Activated CD4-positive, alpha-beta T cell treated with anti-CD3 and anti-CD28 coated beads for 36 hours (primary cell): ENCODE measurements at regions not wholly inside any gene's neighbourhood (a gene's known extent, or its start where the extent isn't known, plus 50 kb on each side); places are given as distances from the start of the nearest gene placed in this dataset.

Experiments
- ATAC-seq: fragments of 200-7000 bp; cut with Tn5 transposase; one replicate; pipeline ENCODE4 v1.10.0; 2021; ENCODE audit warnings: mild to moderate bottlenecking, moderate library complexity
- CTCF ChIA-PET: fragments of 350-600 bp; sonication (Branson Sonifier 250); formaldehyde crosslinking; loops from one replicate; lab custom pipeline; 2021; ENCODE audit warnings: antibody characterized with exemption; lab: Charles Lee
- POLR2A ChIA-PET: fragments of 350-600 bp; sonication (Branson Sonifier 250); formaldehyde crosslinking; loops from one replicate; lab custom pipeline; 2021; ENCODE audit warnings: antibody characterized with exemption, inconsistent platforms; lab: Charles Lee
- DNase-seq: peaks from one replicate; pipeline ENCODE4 v3.0.0-alpha.2; 2020
- H3K27ac Mint-ChIP-seq: one replicate; pipeline ENCODE4 v1.8.0; 2021; ENCODE audit warnings: mixed read lengths
- H3K27me3 Mint-ChIP-seq: one replicate; pipeline ENCODE4 v1.8.0; 2021; ENCODE audit warnings: mixed read lengths
- H3K36me3 Mint-ChIP-seq: one replicate; pipeline ENCODE4 v1.8.0; 2021; ENCODE audit warnings: low read depth, mixed read lengths
- H3K4me1 Mint-ChIP-seq: one replicate; pipeline ENCODE4 v1.8.0; 2021; ENCODE audit warnings: mixed read lengths
- H3K4me3 Mint-ChIP-seq: one replicate; pipeline ENCODE4 v1.8.0; 2021; ENCODE audit warnings: mild to moderate bottlenecking, moderate library complexity, mixed read lengths
- H3K9me3 Mint-ChIP-seq: one replicate; pipeline ENCODE4 v1.8.0; 2021; ENCODE audit warnings: low read depth, mixed read lengths
- intact Hi-C, 2 experiments: fragments of 100-400 bp; cut with DNase I in 1 of 2; cut with micrococcal nuclease in 1 of 2; formaldehyde crosslinking; loops; one replicate each; pipeline versions ENCODE4 v1.14.2 to v1.15.1; 2022 to 2024; cut with DNase I, micrococcal nuclease

DNA sequence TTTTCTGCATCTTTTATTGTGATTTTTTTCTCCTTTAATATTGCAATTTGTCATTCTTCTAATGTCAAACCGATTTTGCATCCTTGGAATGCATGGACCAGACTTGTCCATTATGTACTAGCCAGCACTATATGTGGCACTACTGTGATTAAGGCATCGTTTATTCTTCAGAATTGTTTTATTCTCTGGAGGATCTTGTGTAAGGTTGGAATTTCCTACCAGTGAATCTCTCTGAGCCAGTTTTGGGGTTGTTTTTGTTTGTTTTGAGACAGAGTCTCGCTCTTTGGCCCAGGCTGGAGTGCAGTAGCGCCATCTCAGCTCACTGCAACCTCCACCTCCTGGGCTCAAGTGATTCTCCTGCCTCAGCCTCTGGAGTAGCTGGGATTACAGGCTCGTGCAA is 58.5 kb downstream of the IGLL5 start:
- ATAC-seq, result no peak
- POLR2A ChIA-PET, result no interaction called here

GRCh38 chr22:22948651-22949571 is 61.3 kb downstream of the IGLL5 start:
- CTCF ChIA-PET, result interaction anchor here (0.8 to 1.8 kb wide), 2 partner anchors 9 to 118 kb away, joined by 3 to 10 read pairs; no protein-coding TSS in a partner anchor
- Mint-ChIP-seq H3K4me1 (no peaks in the 10 kb centered on the region), H3K9me3 (no peaks in the 10 kb centered on the region), H3K36me3 (no peaks in the 10 kb centered on the region), H3K4me3 (no peak overlapping the region), H3K27ac (no peak overlapping the region), H3K27me3 (peaks cover 13% of the 10 kb centered on the region)
- intact Hi-C loops, result no loop called here
- DNase-seq (no peak), ATAC-seq (no peak)
- POLR2A ChIA-PET, result no interaction called here

More for the DNA sequence above, 58.5 kb downstream of the IGLL5 start:
- DNase-seq, result no peak
- H3K27me3 Mint-ChIP-seq, result no peaks in the 10 kb centered on the region
- CTCF ChIA-PET, result interaction anchor here (0.6 to 1.5 kb wide), 2 partner anchors 9 to 14 kb away, joined by 3 read pairs; no protein-coding TSS in a partner anchor
- H3K36me3 Mint-ChIP-seq, result no peaks in the 10 kb centered on the region
- H3K4me1 Mint-ChIP-seq, result peaks cover 2% of the 10 kb centered on the region
- no peak overlapping the region for H3K4me3 Mint-ChIP-seq
- intact Hi-C loops, result no loop called here
- H3K9me3 Mint-ChIP-seq, result no peaks in the 10 kb centered on the region
- no peak overlapping the region for H3K27ac Mint-ChIP-seq

GRCh38 chr22:22949953-22950352 is 62.3 kb downstream of the IGLL5 start:
- peaks cover 18% of the 10 kb centered on the region for H3K27me3 Mint-ChIP-seq
- intact Hi-C loops, result loop anchor here (10.0 kb wide), 2 partner anchors 335 to 485 kb away; no protein-coding TSS in a partner anchor

DNA sequence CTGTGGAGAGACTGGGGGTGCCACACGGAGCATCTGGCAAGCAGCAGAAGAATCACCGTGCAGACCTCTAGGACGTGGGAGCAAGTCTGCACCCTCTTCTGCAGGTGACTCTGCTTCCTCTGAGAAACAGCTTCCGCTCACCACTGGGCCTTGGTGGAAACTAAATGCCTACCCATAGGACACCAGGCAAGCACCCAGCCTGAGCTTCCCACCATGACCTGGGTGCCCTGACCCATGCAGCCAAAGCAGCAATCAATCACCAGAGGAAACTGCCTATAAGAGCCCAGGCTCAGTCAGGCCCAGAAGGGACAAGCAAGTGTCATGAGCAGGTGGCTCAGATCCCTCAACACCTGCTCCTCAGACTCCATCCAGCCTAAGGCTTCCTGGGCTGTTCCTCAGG is 63.4 kb downstream of the IGLL5 start:
- H3K27me3 Mint-ChIP-seq, result peaks cover 23% of the 10 kb centered on the region
- DNase-seq, result no peak
- ATAC-seq, result no peak
- no peaks in the 10 kb centered on the region for H3K36me3 Mint-ChIP-seq
- ChIA-PET POLR2A (no interaction called here), CTCF (interaction anchor here (0.6 to 1.5 kb wide), 4 partner anchors 10 to 198 kb away, joined by 3 to 5 read pairs (median 4); no protein-coding TSS in a partner anchor)
- no peaks in the 10 kb centered on the region for H3K9me3 Mint-ChIP-seq
- peaks cover 3% of the 10 kb centered on the region for H3K4me1 Mint-ChIP-seq
- no peak overlapping the region for H3K27ac Mint-ChIP-seq
- intact Hi-C loops, result loop anchor here (10.0 kb wide), 2 partner anchors 334 to 486 kb away; no protein-coding TSS in a partner anchor
- H3K4me3 Mint-ChIP-seq, result no peak overlapping the region

More at GRCh38 chr22:22949953-22950352, 62.3 kb downstream of the IGLL5 start:
- DNase-seq (no peak), ATAC-seq (no peak)
- Mint-ChIP-seq H3K27ac (no peak overlapping the region), H3K4me1 (peaks cover 3% of the 10 kb centered on the region), H3K4me3 (no peak overlapping the region), H3K9me3 (no peaks in the 10 kb centered on the region), H3K36me3 (no peaks in the 10 kb centered on the region)
- POLR2A ChIA-PET, result no interaction called here
- CTCF ChIA-PET, result no interaction called here

DNA sequence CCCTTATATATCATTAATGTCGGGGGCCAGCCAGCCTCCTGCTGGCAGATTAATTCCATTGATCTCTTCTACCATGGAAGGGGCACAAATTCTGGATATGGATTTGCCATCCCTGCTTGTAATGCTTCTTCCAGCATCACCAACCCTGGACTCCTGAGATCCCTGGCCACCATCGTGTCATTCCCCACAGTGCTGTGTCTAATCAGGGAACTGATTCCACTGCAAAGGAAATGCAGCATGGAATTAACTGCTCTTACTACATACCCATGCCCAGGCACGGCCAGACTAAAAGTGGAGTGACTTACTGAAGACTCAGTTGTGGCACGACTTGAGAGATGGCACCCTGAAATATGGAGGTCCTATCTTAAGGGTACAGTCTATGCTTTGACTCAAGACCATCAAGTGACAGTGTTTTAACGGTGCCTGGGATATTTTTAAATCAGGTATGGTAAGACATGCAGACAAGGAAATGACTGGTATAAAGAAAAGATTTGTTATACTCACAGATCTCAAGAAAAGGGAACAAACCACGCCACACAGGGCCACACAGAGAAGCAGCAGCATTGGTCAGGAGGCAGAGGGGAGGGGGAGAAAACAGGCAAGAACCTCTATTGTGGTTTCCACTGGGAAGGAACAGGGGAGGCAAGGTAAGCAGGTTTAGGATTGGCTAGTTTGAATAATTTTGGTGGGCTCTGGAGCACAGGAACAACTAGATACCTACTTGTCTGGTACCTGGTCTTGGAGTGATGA is 65.1 kb downstream of the IGLL5 start:
- ChIA-PET POLR2A (no interaction called here), CTCF (no interaction called here)
- DNase-seq (no peak), ATAC-seq (no peak)
- Mint-ChIP-seq H3K36me3 (no peaks in the 10 kb centered on the region), H3K27me3 (peaks cover 26% of the 10 kb centered on the region), H3K27ac (no peak overlapping the region), H3K9me3 (no peaks in the 10 kb centered on the region), H3K4me1 (peaks cover 3% of the 10 kb centered on the region), H3K4me3 (no peak overlapping the region)
- intact Hi-C loops, result loop anchor here (10.0 kb wide), 2 partner anchors 332 to 488 kb away; no protein-coding TSS in a partner anchor

GRCh38 chr22:22953791-22954190 is 66.2 kb downstream of the IGLL5 start:
- H3K27me3 Mint-ChIP-seq, result peaks cover 32% of the 10 kb centered on the region

GRCh38 chr22:22954656-22955055 is 67.0 kb downstream of the IGLL5 start:
- DNase-seq, result peak; percentile 74
- peaks cover 3% of the 10 kb centered on the region for H3K4me1 Mint-ChIP-seq
- CTCF ChIA-PET, result interaction anchor here (0.7 to 8.3 kb wide), 30 partner anchors 12 to 757 kb away, joined by 3 to 118 read pairs (median 4); no protein-coding TSS in a partner anchor
- H3K36me3 Mint-ChIP-seq, result no peaks in the 10 kb centered on the region
- POLR2A ChIA-PET, result interaction anchor here (0.6 kb wide), 1 partner anchor 76 kb away, joined by 3 read pairs; no protein-coding TSS in a partner anchor
- intact Hi-C loops, result loop anchor here (5.0 to 10.0 kb wide), 3 partner anchors 330 to 490 kb away; no protein-coding TSS in a partner anchor
- H3K4me3 Mint-ChIP-seq, result no peak overlapping the region
- no peak for ATAC-seq
- no peaks in the 10 kb centered on the region for H3K9me3 Mint-ChIP-seq
- H3K27me3 Mint-ChIP-seq, result peaks cover 32% of the 10 kb centered on the region
- no peak overlapping the region for H3K27ac Mint-ChIP-seq

More at GRCh38 chr22:22953791-22954190, 66.2 kb downstream of the IGLL5 start:
- intact Hi-C loops, result loop anchor here (10.0 kb wide), 2 partner anchors 331 to 489 kb away; no protein-coding TSS in a partner anchor
- Mint-ChIP-seq H3K4me3 (no peak overlapping the region), H3K27ac (no peak overlapping the region), H3K36me3 (no peaks in the 10 kb centered on the region), H3K4me1 (peaks cover 3% of the 10 kb centered on the region), H3K9me3 (no peaks in the 10 kb centered on the region)
- DNase-seq (no peak), ATAC-seq (no peak)
- ChIA-PET POLR2A (no interaction called here), CTCF (interaction anchor here (0.9 to 8.3 kb wide), 13 partner anchors 15 to 366 kb away, joined by 3 to 118 read pairs (median 11); no protein-coding TSS in a partner anchor)

- POLR2A ChIA-PET, result interaction anchor here (0.6 to 0.7 kb wide), 2 partner anchors 77 to 103 kb away, joined by 3 to 5 read pairs; no protein-coding TSS in a partner anchor
- ATAC-seq, result no peak
Measured at GRCh38 chr22:22955276-22955798, 67.7 kb downstream of the IGLL5 start.

DNA sequence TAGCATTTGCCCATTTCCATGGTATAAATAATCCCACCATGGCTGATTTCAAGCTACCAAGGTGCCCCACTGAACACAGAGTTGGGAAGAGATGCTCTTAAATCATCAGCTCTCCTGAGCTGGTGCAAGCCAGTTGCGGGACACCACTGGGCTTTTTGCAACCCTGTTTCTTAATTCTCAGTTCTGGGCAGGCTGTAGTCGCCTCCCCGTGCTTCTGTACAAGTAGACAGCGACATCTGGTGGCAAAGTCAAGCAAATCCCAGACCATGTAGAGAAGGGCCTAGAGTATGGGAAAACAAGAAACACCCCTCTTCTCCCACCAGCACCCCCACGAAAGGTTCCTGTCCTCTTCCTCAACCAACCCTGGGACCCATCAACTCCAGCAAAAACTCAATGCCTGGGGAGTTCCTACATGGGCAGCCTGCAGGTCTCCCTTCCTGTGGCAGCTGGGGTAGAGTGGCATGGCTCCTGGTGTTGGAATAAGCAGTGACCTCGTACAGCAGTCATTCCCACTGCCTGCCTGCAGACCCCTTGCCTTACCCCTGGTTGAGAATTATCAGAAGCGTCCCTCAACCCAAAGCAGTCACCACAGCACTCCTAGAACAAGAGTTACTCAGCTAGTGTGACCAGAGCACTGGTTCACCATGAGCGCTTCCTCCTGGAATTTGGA is 68.4 kb downstream of the IGLL5 start:
- intact Hi-C loops, result loop anchor here (1.0 to 10.0 kb wide), 10 partner anchors 73 to 491 kb away; no protein-coding TSS in a partner anchor
- no peaks in the 10 kb centered on the region for H3K36me3 Mint-ChIP-seq
- peaks cover 32% of the 10 kb centered on the region for H3K27me3 Mint-ChIP-seq
- H3K9me3 Mint-ChIP-seq, result no peaks in the 10 kb centered on the region
- ATAC-seq, result peak; percentile 93
- peak; percentile 77 for DNase-seq
- H3K4me3 Mint-ChIP-seq, result no peak overlapping the region
- CTCF ChIA-PET, result interaction anchor here (0.6 to 8.3 kb wide), 29 partner anchors 10 to 1891 kb away, joined by 3 to 118 read pairs (median 4); no protein-coding TSS in a partner anchor
- peaks cover 3% of the 10 kb centered on the region for H3K4me1 Mint-ChIP-seq
- no peak overlapping the region for H3K27ac Mint-ChIP-seq
- POLR2A ChIA-PET, result no interaction called here

More at GRCh38 chr22:22955276-22955798, 67.7 kb downstream of the IGLL5 start:
- Mint-ChIP-seq H3K36me3 (no peaks in the 10 kb centered on the region), H3K4me1 (peaks cover 3% of the 10 kb centered on the region), H3K4me3 (no peak overlapping the region), H3K9me3 (no peaks in the 10 kb centered on the region), H3K27me3 (peaks cover 32% of the 10 kb centered on the region), H3K27ac (no peak overlapping the region)
- no peak for DNase-seq
- intact Hi-C loops, result loop anchor here (5.0 to 10.0 kb wide), 3 partner anchors 329 to 491 kb away; no protein-coding TSS in a partner anchor
- CTCF ChIA-PET, result interaction anchor here (0.6 to 8.3 kb wide), 32 partner anchors 9 to 1891 kb away, joined by 3 to 118 read pairs (median 4); no protein-coding TSS in a partner anchor

GRCh38 chr22:22957090-22957489 is 69.5 kb downstream of the IGLL5 start:
- peaks cover 28% of the 10 kb centered on the region for H3K27me3 Mint-ChIP-seq
- peaks cover 9% of the 10 kb centered on the region for H3K9me3 Mint-ChIP-seq
- H3K27ac Mint-ChIP-seq, result no peak overlapping the region
- intact Hi-C loops, result loop anchor here (2.0 to 10.0 kb wide), 7 partner anchors 74 to 492 kb away; no protein-coding TSS in a partner anchor
- ATAC-seq (no peak), DNase-seq (no peak)
- peaks cover 3% of the 10 kb centered on the region for H3K4me1 Mint-ChIP-seq
- ChIA-PET POLR2A (no interaction called here), CTCF (interaction anchor here (0.7 to 8.3 kb wide), 24 partner anchors 9 to 896 kb away, joined by 3 to 118 read pairs (median 5); partner anchors contain the start of gene GNAZ)
- no peak overlapping the region for H3K4me3 Mint-ChIP-seq
- H3K36me3 Mint-ChIP-seq, result no peaks in the 10 kb centered on the region
